ENCODE measurements at regions not wholly inside any gene's neighbourhood (a gene's known extent, or its start where the extent isn't known, plus 50 kb on each side); places are given as distances from the start of the nearest gene placed in this dataset.

- H3K36me3 ChIP-seq: no peaks in the 10 kb centered on the region; a peak in 1 of 22 replicates
- no peaks in the 10 kb centered on the region for H3K27me3 ChIP-seq
- H4K20me1 ChIP-seq: no peaks in the 10 kb centered on the region
- no peak overlapping the region for H3K27ac ChIP-seq
- H3K9ac ChIP-seq: no peak overlapping the region
- H3K4me1 ChIP-seq: peaks cover 5 to 32% (median 15%) of the 10 kb centered on the region in 10 experiments; a peak in 19 of 20 replicates
- H3K9me3 ChIP-seq (replicated peaks in 1 of 11): peaks cover 19 to 49% (median 33%) of the 10 kb centered on the region in 11 experiments
- H3K4me3 ChIP-seq: no peak overlapping the region
- no peak overlapping the region for H3K4me2 ChIP-seq
- TF ChIP-seq Cebpa-rat (IDR thresholded peaks at IDR 0.05): no peak
These were observed 614.0 kb upstream of the AUTS2 start for GRCh38 chr7:68984306-68984705.

DNA sequence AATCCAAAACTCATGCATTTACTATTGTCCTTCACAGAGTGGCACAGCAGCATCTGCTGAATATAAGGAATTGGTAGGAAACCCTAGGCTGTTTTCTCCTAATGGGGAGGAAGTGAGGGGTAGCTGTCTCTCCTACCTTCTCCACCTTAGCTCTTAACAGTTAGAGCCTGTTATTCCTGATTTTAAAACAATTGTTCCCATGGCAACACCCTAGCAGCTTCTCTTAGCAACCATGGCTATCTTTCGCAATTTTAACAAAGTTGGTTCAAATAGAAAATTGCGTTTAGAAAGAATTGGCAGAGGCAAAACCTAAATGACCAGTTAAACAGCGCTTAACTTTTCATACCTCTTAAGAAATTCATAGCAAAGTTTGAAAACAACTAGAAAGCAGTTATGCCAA, 603.4 kb upstream of the AUTS2 start:
- Histone ChIP-seq H3K27ac (no peak overlapping the region), H3K9me3 (replicated peaks in 1 of 11) (peaks cover 4 to 13% (median 7%) of the 10 kb centered on the region in 11 experiments; a peak in 17 of 22 replicates), H3K27me3 (no peaks in the 10 kb centered on the region), H3K4me3 (no peak overlapping the region), H3K4me1 (no peaks in the 10 kb centered on the region), H3K9ac (no peak overlapping the region), H3K36me3 (no peaks in the 10 kb centered on the region), H3K4me2 (no peak overlapping the region), H4K20me1 (no peaks in the 10 kb centered on the region)
- TF ChIP-seq Cebpa-rat (IDR thresholded peaks at IDR 0.05): no peak

GRCh38 chr7:68998136-68998535, 600.1 kb upstream of the AUTS2 start:
- Histone ChIP-seq H3K4me2 (no peak overlapping the region), H3K27me3 (no peaks in the 10 kb centered on the region), H3K4me1 (peaks cover 0 to 13% (median 0%) of the 10 kb centered on the region in 10 experiments; a peak in 6 of 20 replicates), H3K27ac (no peak overlapping the region), H3K4me3 (no peak overlapping the region), H3K9me3 (replicated peaks in 1 of 11) (peaks cover 33 to 42% (median 37%) of the 10 kb centered on the region in 11 experiments), H4K20me1 (no peaks in the 10 kb centered on the region), H3K9ac (no peak overlapping the region), H3K36me3 (no peaks in the 10 kb centered on the region; a peak in 2 of 22 replicates)
- TF ChIP-seq Cebpa-rat (IDR thresholded peaks at IDR 0.05): no peak

DNA sequence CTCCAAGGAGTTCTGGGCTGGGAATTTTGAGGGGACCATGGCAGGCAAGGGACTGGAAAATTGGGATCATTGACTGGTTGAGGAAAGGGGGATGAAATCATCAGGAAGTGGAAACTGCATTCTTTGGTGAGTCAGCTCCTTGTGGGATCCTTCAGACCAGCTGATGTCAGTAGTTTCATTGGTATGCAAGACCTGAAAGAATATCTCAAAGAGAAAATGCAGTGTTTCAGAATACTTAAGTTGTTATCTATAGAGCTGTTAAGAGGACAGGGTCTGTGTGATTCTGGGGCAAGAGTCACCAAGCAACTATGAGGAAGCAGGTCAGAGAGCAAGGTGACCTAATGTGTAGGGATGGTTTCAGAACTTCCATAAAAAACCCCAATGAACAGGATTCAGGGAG, 595.9 kb upstream of the AUTS2 start:
- no peak for TF ChIP-seq Cebpa-rat (IDR thresholded peaks at IDR 0.05)
- no peaks in the 10 kb centered on the region for H3K27me3 ChIP-seq
- H4K20me1 ChIP-seq: no peaks in the 10 kb centered on the region
- peak overlapping the region in 2 of 11 experiments; percentile 4 to 42; a peak in 2 of 22 replicates for H3K27ac ChIP-seq
- peaks cover 0 to 21% (median 0%) of the 10 kb centered on the region in 10 experiments; a peak in 6 of 20 replicates for H3K4me1 ChIP-seq
- H3K9me3 ChIP-seq (replicated peaks in 1 of 11): peaks cover 37 to 56% (median 41%) of the 10 kb centered on the region in 11 experiments
- H3K36me3 ChIP-seq: no peaks in the 10 kb centered on the region; a peak in 2 of 22 replicates
- H3K9ac ChIP-seq: no peak overlapping the region
- H3K4me2 ChIP-seq: peak overlapping the region in 3 of 11 experiments; percentile 47 to 82 (median 79); a peak in 6 of 22 replicates
- no peak overlapping the region for H3K4me3 ChIP-seq

DNA sequence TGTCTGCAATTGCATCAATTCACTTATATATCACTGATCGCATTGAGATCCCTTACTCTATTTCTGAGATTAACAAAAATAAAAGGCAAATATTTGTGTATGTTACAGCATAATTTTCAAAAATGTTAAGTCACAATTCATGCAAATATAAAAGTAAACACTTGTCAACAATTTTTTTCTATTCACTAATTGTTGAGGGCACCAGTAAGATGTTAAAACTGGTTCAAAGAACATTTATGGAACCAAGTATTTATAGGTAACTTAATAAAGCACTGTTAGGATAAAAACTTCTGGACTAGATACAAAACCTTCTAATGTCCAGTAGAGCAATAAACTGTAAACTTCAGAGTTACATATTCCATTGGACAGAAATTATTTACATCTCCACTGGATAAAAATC, 586.1 kb upstream of the AUTS2 start:
- H3K9me3 ChIP-seq (replicated peaks in 1 of 11): peaks cover 0 to 33% (median 20%) of the 10 kb centered on the region in 11 experiments; a peak in 16 of 22 replicates
- TF ChIP-seq Cebpa-rat (IDR thresholded peaks at IDR 0.05): no peak

GRCh38 chr7:69017208-69017607, 581.1 kb upstream of the AUTS2 start:
- no peaks in the 10 kb centered on the region for H4K20me1 ChIP-seq
- TF ChIP-seq Cebpa-rat (IDR thresholded peaks at IDR 0.05): no peak

More for the DNA sequence above, 586.1 kb upstream of the AUTS2 start:
- Histone ChIP-seq H3K27ac (no peak overlapping the region), H3K4me2 (no peak overlapping the region), H3K9ac (no peak overlapping the region), H3K4me1 (no peaks in the 10 kb centered on the region), H3K27me3 (no peaks in the 10 kb centered on the region), H3K36me3 (no peaks in the 10 kb centered on the region), H4K20me1 (no peaks in the 10 kb centered on the region), H3K4me3 (no peak overlapping the region)

GRCh38 chr7:69018200-69018599, 580.1 kb upstream of the AUTS2 start:
- Histone ChIP-seq H3K9me3 (replicated peaks in 1 of 11) (peaks cover 20 to 49% (median 30%) of the 10 kb centered on the region in 11 experiments), H4K20me1 (no peaks in the 10 kb centered on the region), H3K4me1 (no peaks in the 10 kb centered on the region), H3K27me3 (no peaks in the 10 kb centered on the region), H3K36me3 (peaks cover 0 to 6% (median 0%) of the 10 kb centered on the region in 11 experiments; a peak in 1 of 22 replicates), H3K4me2 (no peak overlapping the region), H3K9ac (no peak overlapping the region), H3K4me3 (no peak overlapping the region), H3K27ac (no peak overlapping the region)
- no peak for TF ChIP-seq Cebpa-rat (IDR thresholded peaks at IDR 0.05)

More at GRCh38 chr7:69017208-69017607, 581.1 kb upstream of the AUTS2 start:
- no peak overlapping the region for H3K27ac ChIP-seq
- H3K36me3 ChIP-seq: peaks cover 0 to 6% (median 0%) of the 10 kb centered on the region in 11 experiments; a peak in 1 of 22 replicates
- no peak overlapping the region for H3K4me2 ChIP-seq
- H3K4me1 ChIP-seq: no peaks in the 10 kb centered on the region
- no peak overlapping the region for H3K4me3 ChIP-seq
- H3K27me3 ChIP-seq: no peaks in the 10 kb centered on the region
- H3K9ac ChIP-seq: no peak overlapping the region
- H3K9me3 ChIP-seq (replicated peaks in 1 of 11): peaks cover 20 to 56% (median 34%) of the 10 kb centered on the region in 11 experiments

GRCh38 chr7:69019437-69019836, 578.8 kb upstream of the AUTS2 start:
- TF ChIP-seq Cebpa-rat (IDR thresholded peaks at IDR 0.05): no peak
- H3K4me3 ChIP-seq: no peak overlapping the region; a peak in 1 of 20 replicates
- H3K9ac ChIP-seq: no peak overlapping the region
- peaks cover 20 to 42% (median 26%) of the 10 kb centered on the region in 11 experiments for H3K9me3 ChIP-seq (replicated peaks in 1 of 11)
- H4K20me1 ChIP-seq: no peaks in the 10 kb centered on the region
- no peaks in the 10 kb centered on the region for H3K4me1 ChIP-seq
- no peaks in the 10 kb centered on the region for H3K27me3 ChIP-seq
- no peak overlapping the region for H3K4me2 ChIP-seq
- H3K36me3 ChIP-seq: peaks cover 0 to 6% (median 0%) of the 10 kb centered on the region in 11 experiments; a peak in 1 of 22 replicates
- H3K27ac ChIP-seq: no peak overlapping the region

- H3K4me3 ChIP-seq: no peak overlapping the region
- peaks cover 0 to 6% (median 0%) of the 10 kb centered on the region in 11 experiments; a peak in 1 of 22 replicates for H3K36me3 ChIP-seq
- no peaks in the 10 kb centered on the region for H3K4me1 ChIP-seq
- H4K20me1 ChIP-seq: no peaks in the 10 kb centered on the region
- no peak overlapping the region for H3K4me2 ChIP-seq
- no peaks in the 10 kb centered on the region for H3K27me3 ChIP-seq
- H3K9me3 ChIP-seq (replicated peaks in 1 of 11): peaks cover 19 to 37% (median 23%) of the 10 kb centered on the region in 11 experiments
- no peak overlapping the region for H3K27ac ChIP-seq
- TF ChIP-seq Cebpa-rat (IDR thresholded peaks at IDR 0.05): no peak
- H3K9ac ChIP-seq: no peak overlapping the region
These were observed 577.7 kb upstream of the AUTS2 start for GRCh38 chr7:69020536-69020935.

- no peak overlapping the region for H3K9ac ChIP-seq
- H3K4me2 ChIP-seq: no peak overlapping the region
- H3K36me3 ChIP-seq: no peaks in the 10 kb centered on the region
- H4K20me1 ChIP-seq: no peaks in the 10 kb centered on the region
- H3K4me3 ChIP-seq: no peak overlapping the region
- H3K27ac ChIP-seq: no peak overlapping the region
- H3K9me3 ChIP-seq (replicated peaks in 1 of 11): peaks cover 0 to 6% (median under 1%) of the 10 kb centered on the region in 11 experiments; a peak in 8 of 22 replicates
- no peak for TF ChIP-seq Cebpa-rat (IDR thresholded peaks at IDR 0.05)
- H3K4me1 ChIP-seq: no peaks in the 10 kb centered on the region
- H3K27me3 ChIP-seq: no peaks in the 10 kb centered on the region
These were observed 573.0 kb upstream of the AUTS2 start for GRCh38 chr7:69025249-69025648.

Measured in BLaER1 treated with 17β-estradiol and CSF1 and Interleukin-3, amounts not matched to agents 10 nM and 100 nM (cell line).